Esophagus squamous epithelium (tissue), 4 donors: ENCODE measurements at regions not wholly inside any gene's neighbourhood (a gene's known extent, or its start where the extent isn't known, plus 50 kb on each side); places are given as distances from the start of the nearest gene placed in this dataset.

ENCODE experiments used
- CTCF ChIP-seq, 6 experiments: fragments of 450-650 bp in 4 of 6; fragments of 200-600 bp in 2 of 6; sonication (generic) in 2 of 6; IDR thresholded peaks; one replicate each; pipeline ENCODE4 v1.5.1; 2016 to 2019; ENCODE audit warnings: antibody characterized with exemption in 6 of 6, mild to moderate bottlenecking in 4 of 6, moderate library complexity in 4 of 6
- POLR2A ChIP-seq, 4 donors: fragments of 450-650 bp; IDR thresholded peaks; one replicate each; pipeline ENCODE4 v1.6.1; 2017; ENCODE audit warnings: antibody characterized with exemption in 4 of 4, mild to moderate bottlenecking in 4 of 4, moderate library complexity in 3 of 4

DNA sequence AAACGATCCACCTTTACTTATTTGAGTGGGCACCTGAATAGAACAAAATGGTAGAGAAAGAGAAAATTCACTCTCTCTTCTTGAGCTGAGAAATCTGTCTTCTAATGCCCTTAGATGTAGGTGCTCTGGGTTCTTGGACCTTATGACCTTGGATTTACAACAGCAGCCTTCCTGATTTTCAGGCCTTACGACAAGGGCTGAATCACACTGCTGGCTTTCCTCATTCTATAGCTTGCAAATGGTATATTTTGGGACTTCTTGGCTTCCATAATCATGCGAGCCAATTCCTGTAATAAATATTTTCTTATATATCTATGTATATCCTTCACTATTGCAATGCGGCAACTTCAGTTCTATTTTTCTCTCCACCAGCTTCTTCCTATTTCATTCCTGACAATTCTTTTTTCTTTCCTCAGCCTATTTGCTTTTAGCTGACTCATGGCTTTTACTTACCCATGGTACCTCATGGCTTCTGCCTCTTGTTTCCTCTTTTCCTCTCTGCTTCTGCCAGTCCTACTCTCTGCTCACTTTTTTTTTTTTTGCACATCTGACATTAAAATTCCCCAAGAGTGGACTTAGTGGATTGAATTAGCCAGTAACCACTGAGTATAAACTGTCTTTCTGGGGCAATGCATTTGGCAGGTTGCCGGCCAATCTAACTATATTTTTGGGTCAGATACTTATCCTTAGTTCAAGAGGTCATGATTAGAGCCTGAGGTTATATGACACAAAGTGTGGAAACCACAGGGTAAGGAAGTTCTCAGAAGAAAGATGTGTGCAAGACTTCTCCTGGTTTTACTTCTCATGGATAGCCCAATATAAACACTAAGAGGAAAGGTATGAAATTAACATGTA, 359.5 kb downstream of the TMEM135 start:
- no peak for TF ChIP-seq CTCF (IDR thresholded peaks at IDR 0.05)
- TF ChIP-seq POLR2A (IDR thresholded peaks at IDR 0.05) = no peak
